ENCODE measurements at regions not wholly inside any gene's neighbourhood (a gene's known extent, or its start where the extent isn't known, plus 50 kb on each side); places are given as distances from the start of the nearest gene placed in this dataset.

GRCh38 chr14:30339311-30339901 lies 219.6 kb upstream of the G2E3 start:
- FAIRE-seq (no peak), DNase-seq (no peak)
- Histone ChIP-seq H3K36me3 (ENCODE audit: control insufficient read depth in 3 of 3, insufficient read depth in 2 of 3, low read depth in 1 of 3, low read length in 3 of 3) (no peaks in the 10 kb centered on the region), H3K27ac (ENCODE audit: low read depth in 1 of 3, low read length in 2 of 3) (no peak overlapping the region), H3K4me1 (ENCODE audit: control insufficient read depth in 3 of 3, insufficient read depth in 2 of 3, low read depth in 1 of 3, low read length in 2 of 3) (no peaks in the 10 kb centered on the region), H3K4me3 (ENCODE audit: low read depth in 1 of 3, low read length in 3 of 3) (no peak overlapping the region), H3K9me3 (ENCODE audit: control insufficient read depth in 2 of 2, insufficient read depth in 1 of 2, low read depth in 1 of 2, low read length in 1 of 2) (no peaks in the 10 kb centered on the region), H3K27me3 (ENCODE audit: control insufficient read depth in 3 of 3, insufficient read depth in 3 of 3, low read length in 3 of 3) (no peaks in the 10 kb centered on the region)
- 80 to 85% (median 84%) methylated on average over 6 of the region's 6 CpGs for WGBS, 3 donors

GRCh38 chr14:30340495-30340894 lies 218.5 kb upstream of the G2E3 start:
- Histone ChIP-seq H3K4me1 (ENCODE audit: control insufficient read depth in 3 of 3, insufficient read depth in 2 of 3, low read depth in 1 of 3, low read length in 2 of 3) (no peaks in the 10 kb centered on the region), H3K9me3 (ENCODE audit: control insufficient read depth in 2 of 2, insufficient read depth in 1 of 2, low read depth in 1 of 2, low read length in 1 of 2) (no peaks in the 10 kb centered on the region), H3K4me3 (ENCODE audit: low read depth in 1 of 3, low read length in 3 of 3) (no peak overlapping the region), H3K27ac (ENCODE audit: low read depth in 1 of 3, low read length in 2 of 3) (no peak overlapping the region), H3K36me3 (ENCODE audit: control insufficient read depth in 3 of 3, insufficient read depth in 2 of 3, low read depth in 1 of 3, low read length in 3 of 3) (no peaks in the 10 kb centered on the region), H3K27me3 (ENCODE audit: control insufficient read depth in 3 of 3, insufficient read depth in 3 of 3, low read length in 3 of 3) (no peaks in the 10 kb centered on the region)
- DNase-seq (no peak), FAIRE-seq (no peak)
- whole genome bisulfite sequencing, 3 donors, result 84 to 92% (median 89%) methylated on average over 1 of the region's 1 CpG

DNA sequence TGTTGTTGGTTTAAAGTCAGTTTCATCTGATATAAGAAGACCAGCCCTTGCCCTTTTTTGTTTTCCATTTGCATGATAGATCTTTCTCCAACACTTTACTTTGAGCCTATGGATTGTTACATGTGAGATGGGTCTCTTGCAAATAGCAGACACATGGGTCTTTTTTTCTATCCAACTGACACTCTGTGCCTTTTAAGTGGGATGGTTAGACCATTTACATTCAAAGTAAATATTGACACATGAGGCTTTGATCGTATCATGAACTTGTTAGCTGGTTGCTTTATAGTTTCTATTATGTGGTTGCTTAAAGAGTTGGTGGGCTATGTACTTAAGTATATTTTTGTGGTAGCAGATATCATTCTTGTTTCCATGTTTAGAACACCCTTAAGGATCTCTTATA lies 213.4 kb upstream of the G2E3 start:
- H3K4me3 ChIP-seq (ENCODE audit: low read depth in 1 of 3, low read length in 3 of 3), result no peak overlapping the region
- H3K4me1 ChIP-seq (ENCODE audit: control insufficient read depth in 3 of 3, insufficient read depth in 2 of 3, low read depth in 1 of 3, low read length in 2 of 3), result no peaks in the 10 kb centered on the region
- WGBS, 3 donors, result 20 to 59% (median 37%) methylated on average over 1 of the region's 1 CpG
- no peaks in the 10 kb centered on the region for H3K9me3 ChIP-seq (ENCODE audit: control insufficient read depth in 2 of 2, insufficient read depth in 1 of 2, low read depth in 1 of 2, low read length in 1 of 2)
- H3K27me3 ChIP-seq (ENCODE audit: control insufficient read depth in 3 of 3, insufficient read depth in 3 of 3, low read length in 3 of 3), result no peaks in the 10 kb centered on the region
- H3K27ac ChIP-seq (ENCODE audit: low read depth in 1 of 3, low read length in 2 of 3), result no peak overlapping the region
- H3K36me3 ChIP-seq (ENCODE audit: control insufficient read depth in 3 of 3, insufficient read depth in 2 of 3, low read depth in 1 of 3, low read length in 3 of 3), result no peaks in the 10 kb centered on the region
- DNase-seq (no peak), FAIRE-seq (no peak)

- FAIRE-seq, result no peak
These were observed 210.5 kb upstream of the G2E3 start for GRCh38 chr14:30348445-30348844.

DNA sequence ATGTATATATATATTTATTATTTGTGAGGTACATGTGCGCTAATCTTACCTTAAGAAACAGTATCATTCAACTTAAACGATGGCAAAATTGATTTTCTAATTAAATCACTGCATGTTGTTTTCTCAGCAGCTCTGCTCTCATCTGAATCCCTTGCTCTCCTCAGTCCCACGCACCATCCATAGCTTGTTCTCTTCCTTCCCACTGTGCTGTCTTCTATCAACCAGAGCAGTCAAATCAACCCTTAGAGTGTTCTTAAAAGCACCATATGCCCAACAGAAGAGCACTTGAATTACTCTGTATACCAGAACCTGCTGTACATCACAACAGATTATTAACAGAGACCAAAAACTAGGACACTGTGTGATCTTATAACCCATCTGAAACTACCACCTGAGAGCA lies 209.4 kb upstream of the G2E3 start:
- no peaks in the 10 kb centered on the region for H3K36me3 ChIP-seq (ENCODE audit: control insufficient read depth in 3 of 3, insufficient read depth in 2 of 3, low read depth in 1 of 3, low read length in 3 of 3)
- H3K9me3 ChIP-seq (ENCODE audit: control insufficient read depth in 2 of 2, insufficient read depth in 1 of 2, low read depth in 1 of 2, low read length in 1 of 2), result no peaks in the 10 kb centered on the region
- H3K27me3 ChIP-seq (ENCODE audit: control insufficient read depth in 3 of 3, insufficient read depth in 3 of 3, low read length in 3 of 3), result no peaks in the 10 kb centered on the region
- no peaks in the 10 kb centered on the region for H3K4me1 ChIP-seq (ENCODE audit: control insufficient read depth in 3 of 3, insufficient read depth in 2 of 3, low read depth in 1 of 3, low read length in 2 of 3)
- no peak overlapping the region for H3K4me3 ChIP-seq (ENCODE audit: low read depth in 1 of 3, low read length in 3 of 3)
- 79 to 82% (median 79%) methylated on average over 3 of the region's 3 CpGs for WGBS, 3 donors
- DNase-seq (no peak), FAIRE-seq (no peak)
- H3K27ac ChIP-seq (ENCODE audit: low read depth in 1 of 3, low read length in 2 of 3), result no peak overlapping the region

More at GRCh38 chr14:30348445-30348844, 210.5 kb upstream of the G2E3 start:
- H3K9me3 ChIP-seq (ENCODE audit: control insufficient read depth in 2 of 2, insufficient read depth in 1 of 2, low read depth in 1 of 2, low read length in 1 of 2), result no peaks in the 10 kb centered on the region
- H3K4me1 ChIP-seq (ENCODE audit: control insufficient read depth in 3 of 3, insufficient read depth in 2 of 3, low read depth in 1 of 3, low read length in 2 of 3), result no peaks in the 10 kb centered on the region
- DNase-seq, result no peak
- 75 to 90% (median 88%) methylated on average over 2 of the region's 2 CpGs for WGBS, 3 donors
- no peaks in the 10 kb centered on the region for H3K27me3 ChIP-seq (ENCODE audit: control insufficient read depth in 3 of 3, insufficient read depth in 3 of 3, low read length in 3 of 3)
- H3K36me3 ChIP-seq (ENCODE audit: control insufficient read depth in 3 of 3, insufficient read depth in 2 of 3, low read depth in 1 of 3, low read length in 3 of 3), result no peaks in the 10 kb centered on the region
- no peak overlapping the region for H3K4me3 ChIP-seq (ENCODE audit: low read depth in 1 of 3, low read length in 3 of 3)
- no peak overlapping the region for H3K27ac ChIP-seq (ENCODE audit: low read depth in 1 of 3, low read length in 2 of 3)

DNA sequence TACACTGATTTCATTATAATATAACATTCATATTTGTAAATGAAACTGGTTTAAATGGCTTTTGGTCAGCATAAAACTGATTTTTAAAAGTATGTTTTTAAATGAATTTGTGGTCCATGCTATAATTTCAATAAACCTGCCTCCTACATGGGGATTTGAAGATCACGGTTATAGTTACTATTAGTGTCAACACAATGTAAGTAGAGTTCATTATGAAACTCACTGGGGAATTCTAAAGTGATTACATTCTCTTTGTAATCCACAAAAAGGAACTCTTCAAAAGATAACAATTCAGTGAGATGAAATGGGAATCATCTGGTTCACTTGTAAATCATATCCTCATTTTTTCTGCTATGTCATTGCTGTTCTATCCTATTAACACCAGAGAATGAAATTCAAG lies 204.5 kb upstream of the G2E3 start:
- WGBS, 3 donors, result 47 to 79% (median 59%) methylated on average over 1 of the region's 1 CpG
- H3K9me3 ChIP-seq (ENCODE audit: control insufficient read depth in 2 of 2, insufficient read depth in 1 of 2, low read depth in 1 of 2, low read length in 1 of 2), result no peaks in the 10 kb centered on the region
- H3K36me3 ChIP-seq (ENCODE audit: control insufficient read depth in 3 of 3, insufficient read depth in 2 of 3, low read depth in 1 of 3, low read length in 3 of 3), result no peaks in the 10 kb centered on the region
- no peak for FAIRE-seq
- no peak overlapping the region for H3K4me3 ChIP-seq (ENCODE audit: low read depth in 1 of 3, low read length in 3 of 3)
- no peak for DNase-seq
- no peak overlapping the region for H3K27ac ChIP-seq (ENCODE audit: low read depth in 1 of 3, low read length in 2 of 3)
- H3K4me1 ChIP-seq (ENCODE audit: control insufficient read depth in 3 of 3, insufficient read depth in 2 of 3, low read depth in 1 of 3, low read length in 2 of 3), result no peaks in the 10 kb centered on the region
- no peaks in the 10 kb centered on the region for H3K27me3 ChIP-seq (ENCODE audit: control insufficient read depth in 3 of 3, insufficient read depth in 3 of 3, low read length in 3 of 3)

DNA sequence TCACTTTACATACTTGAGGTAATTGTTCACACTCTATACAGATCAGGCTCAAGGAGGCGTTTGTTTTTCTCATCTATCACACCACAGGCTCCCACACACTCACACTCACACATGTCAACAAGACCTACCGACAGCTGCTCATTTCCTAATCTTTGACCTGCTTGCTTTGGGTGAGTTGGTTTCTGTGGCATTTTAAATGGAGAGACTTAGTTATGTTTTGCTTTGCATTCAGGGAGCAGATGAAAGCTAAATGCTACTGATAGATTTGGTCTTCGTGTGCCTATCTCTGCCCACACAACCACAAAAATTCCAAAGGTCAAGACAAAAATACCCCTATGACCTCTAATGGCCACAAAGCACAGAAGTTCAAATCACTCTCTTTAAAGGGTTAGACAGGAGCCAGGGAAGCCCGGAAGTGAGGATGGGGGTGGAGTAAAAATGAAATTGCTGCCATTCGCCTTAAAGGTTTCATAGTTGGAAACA lies 203.5 kb upstream of the G2E3 start:
- H3K27ac ChIP-seq (ENCODE audit: low read depth in 1 of 3, low read length in 2 of 3), result no peak overlapping the region
- no peak for DNase-seq
- H3K4me1 ChIP-seq (ENCODE audit: control insufficient read depth in 3 of 3, insufficient read depth in 2 of 3, low read depth in 1 of 3, low read length in 2 of 3), result no peaks in the 10 kb centered on the region
- WGBS, 3 donors, result 24 to 34% (median 31%) methylated on average over 5 of the region's 5 CpGs
- H3K9me3 ChIP-seq (ENCODE audit: control insufficient read depth in 2 of 2, insufficient read depth in 1 of 2, low read depth in 1 of 2, low read length in 1 of 2), result no peaks in the 10 kb centered on the region
- no peak for FAIRE-seq
- H3K4me3 ChIP-seq (ENCODE audit: low read depth in 1 of 3, low read length in 3 of 3), result no peak overlapping the region
- H3K36me3 ChIP-seq (ENCODE audit: control insufficient read depth in 3 of 3, insufficient read depth in 2 of 3, low read depth in 1 of 3, low read length in 3 of 3), result no peaks in the 10 kb centered on the region
- no peaks in the 10 kb centered on the region for H3K27me3 ChIP-seq (ENCODE audit: control insufficient read depth in 3 of 3, insufficient read depth in 3 of 3, low read length in 3 of 3)

DNA sequence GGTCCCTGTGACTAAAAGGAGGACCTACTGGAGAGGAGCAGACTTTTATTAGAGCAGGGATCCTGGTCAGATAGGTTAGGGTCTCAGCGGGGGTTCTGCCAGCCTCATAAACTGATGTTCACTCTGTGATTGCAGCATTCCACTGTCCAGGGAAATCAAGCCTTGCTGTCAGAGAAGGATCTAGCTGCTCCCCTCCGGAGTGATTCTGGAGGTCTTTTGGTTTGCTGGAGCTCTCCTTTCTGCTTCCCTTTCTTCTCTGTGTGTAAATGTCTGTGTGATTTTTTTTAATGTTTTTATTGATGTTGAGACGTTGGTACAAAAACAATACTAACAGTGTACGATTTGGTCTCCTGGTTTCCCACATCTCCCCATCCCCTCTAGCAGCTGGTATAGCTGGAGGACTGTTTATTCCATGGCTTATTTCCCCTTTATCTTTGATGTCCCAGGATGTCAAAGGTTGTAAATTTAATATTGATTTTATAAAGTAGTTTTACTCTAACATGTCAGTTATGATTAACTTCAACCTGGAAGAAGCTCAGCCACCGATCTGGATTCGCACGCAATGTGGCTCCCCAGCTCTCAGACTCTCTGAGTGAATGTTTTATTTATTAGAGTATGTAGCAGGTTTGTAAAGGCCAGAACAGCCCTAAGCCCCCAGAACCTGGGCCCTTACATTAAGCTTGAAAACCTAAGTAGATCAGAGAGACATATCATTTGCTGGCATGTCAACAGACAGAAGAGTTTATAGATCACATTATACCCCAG lies 202.3 kb upstream of the G2E3 start:
- Histone ChIP-seq H3K4me3 (ENCODE audit: low read depth in 1 of 3, low read length in 3 of 3) (no peak overlapping the region), H3K36me3 (ENCODE audit: control insufficient read depth in 3 of 3, insufficient read depth in 2 of 3, low read depth in 1 of 3, low read length in 3 of 3) (no peaks in the 10 kb centered on the region), H3K9me3 (ENCODE audit: control insufficient read depth in 2 of 2, insufficient read depth in 1 of 2, low read depth in 1 of 2, low read length in 1 of 2) (no peaks in the 10 kb centered on the region), H3K27me3 (ENCODE audit: control insufficient read depth in 3 of 3, insufficient read depth in 3 of 3, low read length in 3 of 3) (no peaks in the 10 kb centered on the region), H3K27ac (ENCODE audit: low read depth in 1 of 3, low read length in 2 of 3) (no peak overlapping the region), H3K4me1 (ENCODE audit: control insufficient read depth in 3 of 3, insufficient read depth in 2 of 3, low read depth in 1 of 3, low read length in 2 of 3) (no peaks in the 10 kb centered on the region)
- 72 to 82% (median 78%) methylated on average over 7 of the region's 7 CpGs for WGBS, 3 donors
- DNase-seq, result no peak
- FAIRE-seq, result no peak
